ENCODE measurements at regions not wholly inside any gene's neighbourhood (a gene's known extent, or its start where the extent isn't known, plus 50 kb on each side); places are given as distances from the start of the nearest gene placed in this dataset.
"Not testable (repeated sequence)": the region's sequence is repeated elsewhere in the genome, so short reads cannot be mapped to it uniquely, and the experiment has no call there.

DNA sequence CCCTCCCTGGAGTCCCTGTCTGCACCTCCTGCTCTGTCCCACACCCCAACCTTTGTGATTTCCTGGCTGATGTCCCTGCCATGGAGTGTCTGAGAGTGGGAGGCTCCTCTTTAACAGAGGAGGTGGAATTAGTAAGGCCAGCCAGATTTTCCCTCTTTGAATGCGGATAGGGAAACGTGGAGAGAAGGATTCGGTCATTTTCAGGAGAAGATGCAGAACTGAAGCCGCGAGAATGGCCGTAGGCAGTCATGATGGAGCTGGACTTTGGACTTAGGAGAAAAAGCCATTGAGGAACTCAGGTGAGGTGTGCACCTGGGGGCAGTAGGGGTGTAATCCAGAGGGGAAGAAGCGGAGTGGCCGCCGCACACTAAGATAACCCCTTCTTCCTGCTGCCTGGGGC, 138.1 kb upstream of the ATP10A start:
- H3K4me3 ChIP-seq (ENCODE audit: low read depth, low read length) = no peak overlapping the region
- DNase-seq (ENCODE audit: low read depth) = no peak
- TF ChIP-seq, protein P1, sequence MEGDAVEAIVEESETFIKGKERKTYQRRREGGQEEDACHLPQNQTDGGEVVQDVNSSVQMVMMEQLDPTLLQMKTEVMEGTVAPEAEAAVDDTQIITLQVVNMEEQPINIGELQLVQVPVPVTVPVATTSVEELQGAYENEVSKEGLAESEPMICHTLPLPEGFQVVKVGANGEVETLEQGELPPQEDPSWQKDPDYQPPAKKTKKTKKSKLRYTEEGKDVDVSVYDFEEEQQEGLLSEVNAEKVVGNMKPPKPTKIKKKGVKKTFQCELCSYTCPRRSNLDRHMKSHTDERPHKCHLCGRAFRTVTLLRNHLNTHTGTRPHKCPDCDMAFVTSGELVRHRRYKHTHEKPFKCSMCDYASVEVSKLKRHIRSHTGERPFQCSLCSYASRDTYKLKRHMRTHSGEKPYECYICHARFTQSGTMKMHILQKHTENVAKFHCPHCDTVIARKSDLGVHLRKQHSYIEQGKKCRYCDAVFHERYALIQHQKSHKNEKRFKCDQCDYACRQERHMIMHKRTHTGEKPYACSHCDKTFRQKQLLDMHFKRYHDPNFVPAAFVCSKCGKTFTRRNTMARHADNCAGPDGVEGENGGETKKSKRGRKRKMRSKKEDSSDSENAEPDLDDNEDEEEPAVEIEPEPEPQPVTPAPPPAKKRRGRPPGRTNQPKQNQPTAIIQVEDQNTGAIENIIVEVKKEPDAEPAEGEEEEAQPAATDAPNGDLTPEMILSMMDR (IDR thresholded peaks at IDR 0.05; ENCODE audit: insufficient read depth, low read depth, low read length) = no peak

DNA sequence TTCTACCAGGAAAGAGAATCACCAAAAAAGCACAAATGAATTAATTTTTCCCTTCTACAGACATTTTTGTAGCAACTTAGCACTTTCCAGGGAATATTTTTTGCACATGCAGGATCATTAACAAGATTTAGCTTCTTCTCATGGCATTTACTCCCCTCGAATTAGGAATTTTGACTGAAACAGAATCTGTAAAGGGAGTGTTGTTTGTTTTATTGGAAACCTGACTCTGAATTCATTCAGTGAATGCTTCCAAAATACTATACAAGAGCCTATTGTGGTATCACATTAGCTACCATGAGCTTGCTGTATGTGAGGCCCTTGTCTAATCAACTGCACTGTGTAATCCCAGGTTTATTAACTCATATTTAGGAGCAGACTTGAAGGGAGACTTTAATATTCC, 130.4 kb upstream of the ATP10A start:
- TF ChIP-seq, protein P1 (IDR thresholded peaks at IDR 0.05; ENCODE audit: insufficient read depth, low read depth, low read length) = no peak
- DNase-seq (ENCODE audit: low read depth) = no peak
- no peak overlapping the region for H3K4me3 ChIP-seq (ENCODE audit: low read depth, low read length)

DNA sequence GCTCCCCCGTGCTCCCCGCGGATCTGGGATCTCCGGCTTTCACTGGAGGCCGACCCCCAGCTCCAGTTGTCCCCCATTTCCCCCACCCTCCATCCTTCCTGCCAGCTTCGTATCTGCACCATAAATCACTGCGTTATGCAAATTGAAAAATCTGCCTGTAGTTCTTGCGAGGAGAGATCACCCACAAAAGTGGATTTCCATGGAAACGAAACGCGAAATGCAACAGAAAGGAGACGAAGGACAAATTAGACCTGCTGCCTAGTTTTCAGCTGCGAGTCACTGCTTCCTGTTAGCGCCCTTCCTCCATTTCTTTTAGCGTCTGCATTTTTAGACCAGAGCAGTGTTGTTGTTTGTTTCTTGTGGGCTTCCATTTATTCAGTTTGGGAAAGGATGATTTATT, 127.1 kb upstream of the ATP10A start:
- no peak for DNase-seq (ENCODE audit: low read depth)
- TF ChIP-seq, protein P1 (IDR thresholded peaks at IDR 0.05; ENCODE audit: insufficient read depth, low read depth, low read length) = no peak
- no peak overlapping the region for H3K4me3 ChIP-seq (ENCODE audit: low read depth, low read length)

DNA sequence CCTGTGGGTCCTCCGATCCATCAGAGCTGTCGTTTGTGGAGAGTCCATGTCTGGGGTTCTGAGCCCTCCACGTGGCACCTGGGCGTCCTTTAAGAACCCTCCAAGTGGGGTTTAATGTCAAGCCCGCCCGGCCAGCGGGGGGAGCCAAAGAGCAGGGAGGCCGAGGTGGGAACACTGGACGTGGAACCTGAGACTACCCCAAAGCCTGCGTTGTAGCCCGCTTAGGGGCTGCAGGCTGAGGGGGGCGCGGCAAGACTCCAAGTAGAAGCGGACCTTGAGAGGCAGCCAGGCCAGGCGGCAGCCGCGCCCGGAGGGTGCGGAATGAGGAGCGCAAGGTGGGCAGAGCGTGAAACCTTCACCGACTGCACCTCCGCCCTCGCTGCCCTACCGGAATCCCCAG, 126.2 kb upstream of the ATP10A start:
- H3K4me3 ChIP-seq (ENCODE audit: low read depth, low read length) = no peak overlapping the region
- DNase-seq (ENCODE audit: low read depth) = no peak
- TF ChIP-seq, protein P1 (IDR thresholded peaks at IDR 0.05; ENCODE audit: insufficient read depth, low read depth, low read length) = no peak

DNA sequence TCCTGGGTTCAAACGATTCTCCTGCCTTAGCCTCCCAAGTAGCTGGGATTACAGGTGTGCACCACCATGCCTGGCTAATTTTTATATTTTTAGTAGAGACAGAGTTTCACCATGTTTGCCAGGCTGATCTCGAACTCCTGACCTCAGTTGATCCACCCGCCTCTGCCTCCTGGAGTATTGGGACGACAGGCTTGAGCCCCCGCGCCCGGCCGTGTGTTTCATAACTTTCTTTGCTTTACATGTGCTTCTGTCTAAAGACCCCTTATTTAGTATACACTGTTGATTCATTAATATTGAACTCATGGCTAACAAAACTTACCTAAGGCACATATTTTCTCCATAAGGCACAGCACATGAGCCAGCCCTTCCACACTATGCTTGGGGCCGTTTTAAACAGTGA, 125.6 kb upstream of the ATP10A start:
- not testable (repeated sequence) for H3K4me3 ChIP-seq (ENCODE audit: low read depth, low read length); DNase-seq (ENCODE audit: low read depth)

DNA sequence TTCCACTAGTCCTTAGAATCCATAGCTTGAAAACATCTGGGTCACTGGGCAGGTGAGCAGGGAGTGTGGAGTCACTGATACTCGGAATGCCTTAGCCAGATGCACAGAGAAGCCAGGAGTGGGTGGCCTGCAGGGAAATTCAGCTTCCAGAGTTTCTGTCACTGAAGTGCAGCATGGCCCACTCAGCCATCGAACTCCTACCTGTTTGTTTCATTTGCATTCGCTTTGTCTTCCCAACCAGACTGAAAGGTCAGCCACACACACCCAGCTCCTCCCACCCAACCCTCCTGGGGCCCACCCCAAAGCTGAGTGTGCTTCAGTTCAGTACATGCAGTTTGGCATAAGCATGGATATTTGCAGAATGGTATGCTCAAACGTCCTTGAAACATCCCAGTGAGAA, 124.5 kb upstream of the ATP10A start:
- H3K4me3 ChIP-seq (ENCODE audit: low read depth, low read length) = no peak overlapping the region
- DNase-seq (ENCODE audit: low read depth) = no peak
- TF ChIP-seq, protein P1 (IDR thresholded peaks at IDR 0.05; ENCODE audit: insufficient read depth, low read depth, low read length) = no peak

DNA sequence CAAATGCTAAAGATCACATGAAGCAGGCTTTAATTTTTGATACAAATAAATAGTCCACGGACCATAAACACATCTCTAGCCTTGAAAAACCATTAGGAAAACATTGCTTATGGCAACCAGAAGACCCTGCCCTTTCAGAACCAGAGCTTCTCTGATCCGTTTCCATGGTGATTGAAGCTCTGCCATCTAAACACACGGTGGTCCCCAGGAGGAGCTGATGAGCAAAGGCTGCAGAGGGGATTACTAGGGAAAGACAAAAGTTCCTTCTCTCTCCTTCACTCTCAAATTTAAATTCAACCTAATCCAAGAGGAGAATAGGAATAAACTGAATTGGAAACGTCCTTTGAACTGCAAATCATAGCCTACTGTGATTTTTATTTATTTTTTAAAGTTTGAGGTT, 122.0 kb upstream of the ATP10A start:
- no peak for DNase-seq (ENCODE audit: low read depth)
- no peak overlapping the region for H3K4me3 ChIP-seq (ENCODE audit: low read depth, low read length)
- TF ChIP-seq, protein P1 (IDR thresholded peaks at IDR 0.05; ENCODE audit: insufficient read depth, low read depth, low read length) = no peak

Measured in fibroblast of villous mesenchyme (primary cell).